ENCODE measurements at regions not wholly inside any gene's neighbourhood (a gene's known extent, or its start where the extent isn't known, plus 50 kb on each side); places are given as distances from the start of the nearest gene placed in this dataset.

DNA sequence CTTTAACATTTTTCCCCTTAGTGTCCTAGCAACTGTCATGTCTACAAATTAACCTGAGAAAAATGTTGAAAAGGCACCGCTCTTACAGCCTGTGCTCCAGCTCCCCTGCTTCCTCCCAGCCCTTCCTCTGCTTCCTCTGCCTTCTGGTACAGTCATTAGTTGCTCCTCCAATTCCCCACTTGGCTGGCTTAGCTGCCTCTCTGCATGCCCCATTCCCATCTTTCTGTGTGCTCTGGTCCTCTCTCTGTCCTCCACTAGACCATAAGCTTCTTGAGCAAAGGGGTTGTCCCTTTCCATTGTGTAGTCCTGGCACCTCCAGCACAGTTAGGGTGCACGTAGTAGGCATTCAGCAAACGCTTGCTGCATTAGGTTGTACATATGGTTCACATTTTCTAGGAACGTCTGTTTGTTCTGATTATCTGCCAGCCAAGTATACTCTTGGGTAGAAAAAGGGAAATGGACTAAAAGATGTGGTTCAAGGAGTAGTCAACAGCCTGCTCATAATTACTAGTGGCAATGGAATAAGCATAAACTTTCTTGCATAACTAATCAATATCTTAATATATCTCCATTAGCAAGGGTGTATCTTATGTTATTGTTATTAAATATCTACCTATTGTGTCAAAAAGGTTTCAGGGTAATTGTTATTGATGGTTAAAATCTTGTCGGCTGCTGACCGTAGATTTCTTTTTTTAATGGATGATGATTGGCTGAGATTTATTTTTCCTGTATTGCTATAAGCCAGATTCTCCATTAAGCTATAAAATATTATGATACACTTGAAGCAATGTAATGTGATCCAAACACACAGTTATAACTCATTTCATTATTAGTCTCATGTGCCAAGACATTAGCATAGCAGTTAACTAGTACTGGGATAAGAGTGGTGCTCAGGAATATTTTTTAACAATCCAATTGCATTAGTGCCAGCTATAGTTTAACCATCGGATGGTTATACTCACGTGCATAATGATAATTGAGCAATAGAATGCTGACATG is 340.1 kb downstream of the SLC4A3 start:
- no peaks in the 10 kb centered on the region for H3K79me2 ChIP-seq (ENCODE audit: insufficient read depth, low read length)
- no peak overlapping the region for H3K4me2 ChIP-seq (ENCODE audit: insufficient read depth, low read length)
- H3K36me3 ChIP-seq (ENCODE audit: insufficient read depth, low read length), result no peaks in the 10 kb centered on the region
- DNase-seq (ENCODE audit: insufficient read length, low spot score, missing footprints), result no peak
- no peak overlapping the region for H3K27ac ChIP-seq (ENCODE audit: low read depth, low read length)
- no peak for TF ChIP-seq CTCF (IDR thresholded peaks at IDR 0.05; ENCODE audit: extremely low read depth, low read depth, low read length)
- no peak overlapping the region for H2AFZ ChIP-seq (ENCODE audit: low read length)
- no peaks in the 10 kb centered on the region for H3K9me3 ChIP-seq (ENCODE audit: low read depth, low read length)
- no peaks in the 10 kb centered on the region for H4K20me1 ChIP-seq (ENCODE audit: insufficient read depth, low read length)
- H3K4me1 ChIP-seq (ENCODE audit: insufficient read depth, low read length), result no peaks in the 10 kb centered on the region
- no peaks in the 10 kb centered on the region for H3K27me3 ChIP-seq (ENCODE audit: insufficient read depth, low read length)
- no peak overlapping the region for H3K4me3 ChIP-seq (ENCODE audit: insufficient read depth, low read length)

DNA sequence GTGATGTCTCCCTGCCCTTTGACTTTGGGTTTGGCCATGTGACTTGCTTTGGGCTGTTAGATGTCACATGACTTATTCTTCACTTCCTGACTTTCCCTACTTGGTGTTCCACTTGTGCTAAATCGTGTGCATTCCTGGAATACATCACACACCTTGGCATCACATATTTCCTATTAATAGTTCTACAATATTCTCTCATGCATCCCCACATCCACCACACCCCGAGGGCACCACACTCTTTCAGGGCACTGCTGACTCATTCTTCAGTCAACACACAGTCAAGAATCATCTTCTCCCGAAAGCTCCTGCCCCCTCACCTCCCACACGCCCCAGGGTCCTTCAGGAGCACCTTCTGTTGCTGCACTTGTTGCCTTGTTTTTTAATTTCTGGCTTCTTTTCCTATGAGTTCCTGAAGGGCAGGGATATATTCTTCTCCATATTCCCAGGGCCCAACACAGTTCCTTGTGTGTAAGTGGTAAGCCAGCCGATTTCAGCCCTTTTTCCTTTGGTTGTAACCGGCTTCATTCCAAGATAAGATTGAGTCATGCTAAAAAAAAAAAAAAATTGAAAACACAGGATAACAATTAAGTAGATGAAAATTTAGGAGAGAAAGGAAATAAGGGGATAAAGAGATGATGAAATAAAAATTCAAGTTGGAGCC is 341.4 kb downstream of the SLC4A3 start:
- DNase-seq (ENCODE audit: insufficient read length, low spot score, missing footprints), result no peak
- H2AFZ ChIP-seq (ENCODE audit: low read length), result no peak overlapping the region
- H3K27me3 ChIP-seq (ENCODE audit: insufficient read depth, low read length), result no peaks in the 10 kb centered on the region
- H3K4me2 ChIP-seq (ENCODE audit: insufficient read depth, low read length), result no peak overlapping the region
- no peaks in the 10 kb centered on the region for H3K36me3 ChIP-seq (ENCODE audit: insufficient read depth, low read length)
- H3K9me3 ChIP-seq (ENCODE audit: low read depth, low read length), result no peaks in the 10 kb centered on the region
- no peaks in the 10 kb centered on the region for H4K20me1 ChIP-seq (ENCODE audit: insufficient read depth, low read length)
- no peak overlapping the region for H3K4me3 ChIP-seq (ENCODE audit: insufficient read depth, low read length)
- no peaks in the 10 kb centered on the region for H3K4me1 ChIP-seq (ENCODE audit: insufficient read depth, low read length)
- no peaks in the 10 kb centered on the region for H3K79me2 ChIP-seq (ENCODE audit: insufficient read depth, low read length)
- no peak overlapping the region for H3K27ac ChIP-seq (ENCODE audit: low read depth, low read length)
- TF ChIP-seq CTCF (IDR thresholded peaks at IDR 0.05; ENCODE audit: extremely low read depth, low read depth, low read length), result no peak

GRCh38 chr2:219969508-219969907 is 342.1 kb downstream of the SLC4A3 start:
- Histone ChIP-seq H3K27me3 (ENCODE audit: insufficient read depth, low read length) (no peaks in the 10 kb centered on the region), H3K4me3 (ENCODE audit: insufficient read depth, low read length) (no peak overlapping the region), H4K20me1 (ENCODE audit: insufficient read depth, low read length) (no peaks in the 10 kb centered on the region), H3K4me1 (ENCODE audit: insufficient read depth, low read length) (no peaks in the 10 kb centered on the region), H2AFZ (ENCODE audit: low read length) (no peak overlapping the region), H3K4me2 (ENCODE audit: insufficient read depth, low read length) (no peak overlapping the region), H3K79me2 (ENCODE audit: insufficient read depth, low read length) (no peaks in the 10 kb centered on the region), H3K27ac (ENCODE audit: low read depth, low read length) (no peak overlapping the region), H3K36me3 (ENCODE audit: insufficient read depth, low read length) (no peaks in the 10 kb centered on the region), H3K9me3 (ENCODE audit: low read depth, low read length) (no peaks in the 10 kb centered on the region)
- DNase-seq (ENCODE audit: insufficient read length, low spot score, missing footprints), result no peak
- no peak for TF ChIP-seq CTCF (IDR thresholded peaks at IDR 0.05; ENCODE audit: extremely low read depth, low read depth, low read length)

DNA sequence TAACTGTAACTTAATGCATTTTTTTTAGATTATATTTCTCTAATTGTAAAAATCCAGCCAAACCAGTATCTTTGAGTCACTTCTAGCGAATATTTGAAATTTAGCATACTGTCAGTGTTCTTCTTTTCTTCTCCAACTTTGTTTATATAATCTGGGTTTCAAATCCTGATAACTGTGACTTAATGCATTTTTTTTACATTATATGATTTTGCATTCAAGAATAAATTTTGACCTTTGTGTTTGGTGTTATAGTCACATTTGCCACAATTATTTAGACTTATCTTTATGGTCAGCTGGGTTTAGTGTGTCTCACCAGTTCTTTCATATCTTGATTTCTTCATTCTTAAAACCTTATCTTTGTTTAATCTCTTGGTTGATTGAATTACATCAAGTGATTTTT is 345.7 kb downstream of the SLC4A3 start:
- Histone ChIP-seq H3K79me2 (ENCODE audit: insufficient read depth, low read length) (no peaks in the 10 kb centered on the region), H2AFZ (ENCODE audit: low read length) (no peak overlapping the region), H3K27ac (ENCODE audit: low read depth, low read length) (no peak overlapping the region), H3K4me3 (ENCODE audit: insufficient read depth, low read length) (no peak overlapping the region), H3K36me3 (ENCODE audit: insufficient read depth, low read length) (no peaks in the 10 kb centered on the region), H3K9me3 (ENCODE audit: low read depth, low read length) (no peaks in the 10 kb centered on the region), H3K4me2 (ENCODE audit: insufficient read depth, low read length) (no peak overlapping the region), H4K20me1 (ENCODE audit: insufficient read depth, low read length) (no peaks in the 10 kb centered on the region), H3K27me3 (ENCODE audit: insufficient read depth, low read length) (no peaks in the 10 kb centered on the region), H3K4me1 (ENCODE audit: insufficient read depth, low read length) (no peaks in the 10 kb centered on the region)
- no peak for TF ChIP-seq CTCF (IDR thresholded peaks at IDR 0.05; ENCODE audit: extremely low read depth, low read depth, low read length)
- DNase-seq (ENCODE audit: insufficient read length, low spot score, missing footprints), result no peak
